ENCODE measurements at regions not wholly inside any gene's neighbourhood (a gene's known extent, or its start where the extent isn't known, plus 50 kb on each side); places are given as distances from the start of the nearest gene placed in this dataset.

GRCh38 chr2:139317259-139317658 lies 537.1 kb upstream of the NXPH2 start:
- no peaks in the 10 kb centered on the region for H3K79me2 ChIP-seq (ENCODE audit: control insufficient read depth, insufficient read depth, low read length)
- H3K9me3 ChIP-seq (ENCODE audit: control insufficient read depth, low read depth, low read length), result no peaks in the 10 kb centered on the region
- no peaks in the 10 kb centered on the region for H3K27me3 ChIP-seq (ENCODE audit: control insufficient read depth, extremely low read depth, insufficient read depth, low read length)
- H2AFZ ChIP-seq (ENCODE audit: control insufficient read depth, low read length), result no peak overlapping the region
- no peaks in the 10 kb centered on the region for H3K9me1 ChIP-seq (ENCODE audit: control insufficient read depth, extremely low read depth, insufficient read depth, low read length)
- dilution Hi-C loops (cut with MboI; ENCODE audit: extremely low pct_ligation_motif_present, low sequenced_read_pairs), result no loop called here
- H3K27ac ChIP-seq (ENCODE audit: control insufficient read depth, insufficient read depth, low read length), result no peak overlapping the region
- TF ChIP-seq, protein P1, sequence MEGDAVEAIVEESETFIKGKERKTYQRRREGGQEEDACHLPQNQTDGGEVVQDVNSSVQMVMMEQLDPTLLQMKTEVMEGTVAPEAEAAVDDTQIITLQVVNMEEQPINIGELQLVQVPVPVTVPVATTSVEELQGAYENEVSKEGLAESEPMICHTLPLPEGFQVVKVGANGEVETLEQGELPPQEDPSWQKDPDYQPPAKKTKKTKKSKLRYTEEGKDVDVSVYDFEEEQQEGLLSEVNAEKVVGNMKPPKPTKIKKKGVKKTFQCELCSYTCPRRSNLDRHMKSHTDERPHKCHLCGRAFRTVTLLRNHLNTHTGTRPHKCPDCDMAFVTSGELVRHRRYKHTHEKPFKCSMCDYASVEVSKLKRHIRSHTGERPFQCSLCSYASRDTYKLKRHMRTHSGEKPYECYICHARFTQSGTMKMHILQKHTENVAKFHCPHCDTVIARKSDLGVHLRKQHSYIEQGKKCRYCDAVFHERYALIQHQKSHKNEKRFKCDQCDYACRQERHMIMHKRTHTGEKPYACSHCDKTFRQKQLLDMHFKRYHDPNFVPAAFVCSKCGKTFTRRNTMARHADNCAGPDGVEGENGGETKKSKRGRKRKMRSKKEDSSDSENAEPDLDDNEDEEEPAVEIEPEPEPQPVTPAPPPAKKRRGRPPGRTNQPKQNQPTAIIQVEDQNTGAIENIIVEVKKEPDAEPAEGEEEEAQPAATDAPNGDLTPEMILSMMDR (optimal IDR thresholded peaks at IDR 0.05 in 1 of 3, IDR thresholded peaks at IDR 0.05 in 1 of 3, conservative IDR thresholded peaks at IDR 0.05 in 1 of 3; ENCODE audit: extremely low read depth in 1 of 3, insufficient read depth in 2 of 3, low read length in 3 of 3), result no peak
- TF ChIP-seq EZH2 (IDR thresholded peaks at IDR 0.05; ENCODE audit: low read length), result no peak
- H4K20me1 ChIP-seq (ENCODE audit: control insufficient read depth, extremely low read depth, insufficient read depth, low read length), result no peaks in the 10 kb centered on the region
- H3K4me3 ChIP-seq (ENCODE audit: control insufficient read depth in 2 of 3, extremely low read depth in 1 of 3, insufficient read depth in 2 of 3, low read depth in 1 of 3, low read length in 3 of 3), result no peak overlapping the region
- DNase-seq (ENCODE audit: low read depth, low spot score) (no peak), FAIRE-seq (no peak)
- no peak overlapping the region for H3K9ac ChIP-seq (ENCODE audit: control insufficient read depth, extremely low read depth, insufficient read depth, low read length)
- no peak overlapping the region for H3K4me2 ChIP-seq (ENCODE audit: control insufficient read depth, extremely low read depth, insufficient read depth, low read depth, low read length)
- no peaks in the 10 kb centered on the region for H3K4me1 ChIP-seq (ENCODE audit: control insufficient read depth, extremely low read depth, insufficient read depth, low read length)
- H3K36me3 ChIP-seq (ENCODE audit: control insufficient read depth in 2 of 2, extremely low read depth in 1 of 2, insufficient read depth in 2 of 2, low read length in 2 of 2), result no peaks in the 10 kb centered on the region

GRCh38 chr2:139314059-139314458 lies 533.9 kb upstream of the NXPH2 start:
- Histone ChIP-seq H3K4me3 (ENCODE audit: control insufficient read depth in 2 of 3, extremely low read depth in 1 of 3, insufficient read depth in 2 of 3, low read depth in 1 of 3, low read length in 3 of 3) (no peak overlapping the region), H3K4me1 (ENCODE audit: control insufficient read depth, extremely low read depth, insufficient read depth, low read length) (no peaks in the 10 kb centered on the region), H3K9me1 (ENCODE audit: control insufficient read depth, extremely low read depth, insufficient read depth, low read length) (no peaks in the 10 kb centered on the region), H2AFZ (ENCODE audit: control insufficient read depth, low read length) (no peak overlapping the region), H3K4me2 (ENCODE audit: control insufficient read depth, extremely low read depth, insufficient read depth, low read depth, low read length) (no peak overlapping the region), H3K9me3 (ENCODE audit: control insufficient read depth, low read depth, low read length) (no peaks in the 10 kb centered on the region), H3K36me3 (ENCODE audit: control insufficient read depth in 2 of 2, extremely low read depth in 1 of 2, insufficient read depth in 2 of 2, low read length in 2 of 2) (no peaks in the 10 kb centered on the region), H4K20me1 (ENCODE audit: control insufficient read depth, extremely low read depth, insufficient read depth, low read length) (no peaks in the 10 kb centered on the region), H3K27me3 (ENCODE audit: control insufficient read depth, extremely low read depth, insufficient read depth, low read length) (no peaks in the 10 kb centered on the region), H3K27ac (ENCODE audit: control insufficient read depth, insufficient read depth, low read length) (no peak overlapping the region), H3K79me2 (ENCODE audit: control insufficient read depth, insufficient read depth, low read length) (no peaks in the 10 kb centered on the region), H3K9ac (ENCODE audit: control insufficient read depth, extremely low read depth, insufficient read depth, low read length) (no peak overlapping the region)
- DNase-seq (ENCODE audit: low read depth, low spot score) (no peak), FAIRE-seq (no peak)
- dilution Hi-C loops (cut with MboI; ENCODE audit: extremely low pct_ligation_motif_present, low sequenced_read_pairs), result no loop called here
- TF ChIP-seq, protein P1 (optimal IDR thresholded peaks at IDR 0.05 in 1 of 3, IDR thresholded peaks at IDR 0.05 in 1 of 3, conservative IDR thresholded peaks at IDR 0.05 in 1 of 3; ENCODE audit: extremely low read depth in 1 of 3, insufficient read depth in 2 of 3, low read length in 3 of 3), result no peak
- no peak for TF ChIP-seq EZH2 (IDR thresholded peaks at IDR 0.05; ENCODE audit: low read length)
